GM18907 (cell line): ENCODE measurements at regions not wholly inside any gene's neighbourhood (a gene's known extent, or its start where the extent isn't known, plus 50 kb on each side); places are given as distances from the start of the nearest gene placed in this dataset.
"Not testable (repeated sequence)": the region's sequence is repeated elsewhere in the genome, so short reads cannot be mapped to it uniquely, and the experiment has no call there.

Experiments used
- ATAC-seq: cut with Tn5 transposase; IDR thresholded peaks from one replicate; pipeline ENCODE4 v1.9.1; 2021; ENCODE audit warnings: mild to moderate bottlenecking, moderate library complexity; ENCODE audit not compliant: unreplicated experiment

GRCh38 chr5:113719549-113719948 is 206.1 kb downstream of the YTHDC2 start:
- ATAC-seq: no peak

GRCh38 chr5:113721171-113721570 is 207.7 kb downstream of the YTHDC2 start:
- ATAC-seq: no peak

- no peak for ATAC-seq
These were observed 209.5 kb downstream of the YTHDC2 start for GRCh38 chr5:113723021-113723420.

- ATAC-seq: no peak
These were observed 222.3 kb downstream of the YTHDC2 start for GRCh38 chr5:113735751-113736150.

GRCh38 chr5:113742176-113742575 is 228.7 kb downstream of the YTHDC2 start:
- no peak for ATAC-seq

- ATAC-seq: no peak
These were observed 229.1 kb downstream of the YTHDC2 start for GRCh38 chr5:113742639-113743038.

- no peak for ATAC-seq
These were observed 234.9 kb downstream of the YTHDC2 start for GRCh38 chr5:113748403-113748802.

GRCh38 chr5:113749334-113749733 is 235.8 kb downstream of the YTHDC2 start:
- no peak for ATAC-seq

- ATAC-seq: not testable (repeated sequence)
These were observed 239.7 kb downstream of the YTHDC2 start for GRCh38 chr5:113753182-113753581.

- no peak for ATAC-seq
These were observed 242.0 kb downstream of the YTHDC2 start for GRCh38 chr5:113755516-113755915.

GRCh38 chr5:113757508-113757907 is 244.0 kb downstream of the YTHDC2 start:
- ATAC-seq: no peak

GRCh38 chr5:113759505-113759904 is 246.0 kb downstream of the YTHDC2 start:
- no peak for ATAC-seq

GRCh38 chr5:113760486-113760885 is 247.0 kb downstream of the YTHDC2 start:
- ATAC-seq: no peak

GRCh38 chr5:113761594-113761993 is 248.1 kb downstream of the YTHDC2 start:
- ATAC-seq: no peak

GRCh38 chr5:113764382-113764781 is 250.9 kb downstream of the YTHDC2 start:
- no peak for ATAC-seq

GRCh38 chr5:113766827-113767226 is 253.3 kb downstream of the YTHDC2 start:
- not testable (repeated sequence) for ATAC-seq

- no peak for ATAC-seq
These were observed 257.2 kb downstream of the YTHDC2 start for GRCh38 chr5:113770648-113771047.

GRCh38 chr5:113771483-113771882 is 258.0 kb downstream of the YTHDC2 start:
- peak; percentile 86 for ATAC-seq

- no peak for ATAC-seq
These were observed 262.7 kb downstream of the YTHDC2 start for GRCh38 chr5:113776168-113776567.

GRCh38 chr5:113776832-113777525 is 263.5 kb downstream of the YTHDC2 start:
- no peak for ATAC-seq

- ATAC-seq: no peak
These were observed 264.7 kb downstream of the YTHDC2 start for GRCh38 chr5:113778147-113778546.

- no peak for ATAC-seq
These were observed 274.7 kb downstream of the YTHDC2 start for GRCh38 chr5:113788141-113788655.

GRCh38 chr5:113789769-113790168 is 276.3 kb downstream of the YTHDC2 start:
- no peak for ATAC-seq
